SK-N-SH treated with all-trans-retinoic acid at 6 μM for 48 hours (cell line): ENCODE measurements at regions not wholly inside any gene's neighbourhood (a gene's known extent, or its start where the extent isn't known, plus 50 kb on each side); places are given as distances from the start of the nearest gene placed in this dataset.

ENCODE experiments used
- ISL1 ChIP-seq: fragments of 250-450 bp; sonication (Bioruptor Pico); IDR thresholded peaks from 2 replicates; pipeline ENCODE4 v2.1.2; 2022; ENCODE audit warnings: mild to moderate bottlenecking, moderate library complexity
- ZC3H10 ChIP-seq: fragments of 250-450 bp; sonication (Bioruptor Pico); IDR thresholded peaks from 2 replicates; pipeline ENCODE4 v1.5.1; 2021; ENCODE audit warnings: mild to moderate bottlenecking, moderate library complexity
- ZFP3 ChIP-seq: fragments of 250-450 bp; sonication (Bioruptor Pico); IDR thresholded peaks from 2 replicates; pipeline ENCODE4 v1.5.0; 2020; ENCODE audit warnings: mild to moderate bottlenecking, moderate library complexity
- TF ChIP-seq, protein P1 (sequence below): fragments of 250-450 bp; sonication (Bioruptor Pico); IDR thresholded peaks from 2 replicates; pipeline ENCODE4 v1.8.0; 2020; ENCODE audit warnings: mild to moderate bottlenecking, moderate library complexity, borderline replicate concordance

DNA sequence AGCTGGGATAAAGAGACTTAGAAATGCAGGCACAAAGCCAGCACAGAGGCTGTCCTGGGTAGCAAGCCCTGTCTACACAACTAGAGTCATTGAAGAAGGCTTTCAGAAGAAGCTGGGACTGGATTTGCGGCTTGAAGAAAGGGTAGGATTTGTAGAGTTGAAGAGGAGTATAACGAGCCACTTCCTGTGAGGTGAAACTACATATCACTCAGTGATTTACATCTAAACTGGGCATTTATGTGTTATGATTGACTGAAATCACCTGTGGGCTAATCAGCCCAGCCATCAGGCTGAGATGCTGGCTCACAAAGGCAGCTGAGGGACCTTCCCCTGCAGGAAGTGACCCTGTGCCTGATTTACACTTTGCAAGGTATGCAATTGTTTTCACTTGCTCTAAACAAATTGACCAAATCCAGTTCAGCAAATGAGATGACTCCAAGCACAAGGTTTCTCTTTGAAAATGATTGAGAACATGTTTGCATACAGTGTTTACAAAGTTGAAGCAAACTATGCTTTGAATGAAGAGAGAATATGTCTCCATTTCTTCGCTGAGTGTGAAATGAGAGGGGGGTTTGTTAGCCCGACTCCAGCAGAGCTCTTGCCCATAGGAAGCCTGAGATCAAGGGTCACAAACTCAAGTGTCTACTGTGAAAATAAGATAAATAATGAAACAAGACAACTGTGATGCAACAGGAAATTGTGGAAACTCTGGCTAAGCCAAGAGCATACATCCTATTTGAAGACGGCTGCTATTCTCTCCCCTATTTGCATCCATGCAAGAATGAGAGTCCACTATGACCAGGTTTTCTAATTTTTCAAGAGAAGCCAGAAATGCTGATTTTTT, 69.3 kb upstream of the HK2 start:
- TF ChIP-seq ZC3H10 (no peak), ZFP3 (CRISPR knock-in tag) (no peak), ISL1 (CRISPR knock-in tag) (no peak)
- TF ChIP-seq, protein P1, sequence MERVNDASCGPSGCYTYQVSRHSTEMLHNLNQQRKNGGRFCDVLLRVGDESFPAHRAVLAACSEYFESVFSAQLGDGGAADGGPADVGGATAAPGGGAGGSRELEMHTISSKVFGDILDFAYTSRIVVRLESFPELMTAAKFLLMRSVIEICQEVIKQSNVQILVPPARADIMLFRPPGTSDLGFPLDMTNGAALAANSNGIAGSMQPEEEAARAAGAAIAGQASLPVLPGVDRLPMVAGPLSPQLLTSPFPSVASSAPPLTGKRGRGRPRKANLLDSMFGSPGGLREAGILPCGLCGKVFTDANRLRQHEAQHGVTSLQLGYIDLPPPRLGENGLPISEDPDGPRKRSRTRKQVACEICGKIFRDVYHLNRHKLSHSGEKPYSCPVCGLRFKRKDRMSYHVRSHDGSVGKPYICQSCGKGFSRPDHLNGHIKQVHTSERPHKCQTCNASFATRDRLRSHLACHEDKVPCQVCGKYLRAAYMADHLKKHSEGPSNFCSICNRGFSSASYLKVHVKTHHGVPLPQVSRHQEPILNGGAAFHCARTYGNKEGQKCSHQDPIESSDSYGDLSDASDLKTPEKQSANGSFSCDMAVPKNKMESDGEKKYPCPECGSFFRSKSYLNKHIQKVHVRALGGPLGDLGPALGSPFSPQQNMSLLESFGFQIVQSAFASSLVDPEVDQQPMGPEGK (CRISPR knock-in tag), result no peak
